GM19193 (cell line): ENCODE measurements at regions not wholly inside any gene's neighbourhood (a gene's known extent, or its start where the extent isn't known, plus 50 kb on each side); places are given as distances from the start of the nearest gene placed in this dataset.

Source experiments
- POLR2A ChIP-seq: IDR thresholded peaks from 4 replicates; pipeline ENCODE4 v1.6.1; 2011; ENCODE audit not compliant: insufficient read depth, insufficient read length; ENCODE audit errors: extremely low read depth

DNA sequence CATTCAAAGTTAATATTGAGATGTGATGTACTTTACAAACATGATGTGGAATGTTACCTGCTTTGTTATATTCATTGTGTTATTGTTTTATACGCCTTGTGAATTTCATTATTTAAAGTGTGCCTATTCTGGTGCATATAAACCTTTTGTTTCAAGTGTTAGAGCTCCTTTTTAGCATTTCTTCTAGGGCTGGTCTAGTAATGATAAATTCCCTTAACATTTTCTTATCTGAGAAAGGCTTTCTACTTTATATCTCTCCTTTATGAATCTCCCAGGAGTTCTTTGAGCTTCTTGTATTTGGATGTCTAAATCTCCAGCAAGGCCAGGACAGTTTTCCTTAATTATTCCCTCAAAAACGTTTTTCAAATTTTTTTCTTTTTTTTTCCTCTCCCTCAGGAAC, 1005.6 kb downstream of the IGSF11 start:
- no peak for TF ChIP-seq POLR2A

DNA sequence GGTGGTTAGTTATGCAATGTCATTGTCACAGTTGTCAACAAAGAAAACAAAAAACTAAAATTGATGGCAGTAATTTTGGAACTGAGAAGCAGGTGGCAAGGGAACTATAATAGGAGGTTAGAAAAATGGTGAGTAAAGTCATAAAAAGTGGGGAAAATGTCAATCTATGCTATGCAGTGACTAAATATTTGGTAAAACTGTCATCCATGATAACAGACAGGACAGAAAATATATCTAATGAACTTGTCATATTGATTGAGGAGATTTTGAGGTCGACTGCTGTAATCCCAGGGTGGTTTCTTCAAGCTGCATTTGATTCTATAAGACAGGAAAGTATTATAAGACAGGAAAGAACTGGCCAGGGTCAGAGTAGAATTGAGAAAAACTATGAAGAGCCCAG, 998.4 kb downstream of the IGSF11 start:
- TF ChIP-seq POLR2A, result no peak

DNA sequence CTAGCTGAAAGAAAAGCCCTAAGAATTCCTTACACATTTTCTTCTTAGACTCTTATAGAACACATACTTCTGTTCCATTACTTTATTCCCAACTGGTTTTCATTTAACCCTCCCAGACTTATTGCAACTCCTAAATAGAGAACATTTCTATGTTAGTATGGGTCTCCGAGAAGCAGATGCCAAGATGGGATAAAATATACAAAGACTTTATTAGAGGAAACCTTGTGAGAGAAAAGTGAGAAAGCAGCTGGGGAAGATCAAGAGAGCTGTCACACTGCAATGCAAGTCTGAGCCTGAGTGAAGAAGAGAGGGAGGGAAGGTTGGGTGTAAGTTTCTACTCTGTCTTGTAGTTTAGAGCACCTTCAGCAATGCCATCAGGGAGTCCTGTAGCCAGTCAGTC, 979.3 kb downstream of the IGSF11 start:
- no peak for TF ChIP-seq POLR2A

DNA sequence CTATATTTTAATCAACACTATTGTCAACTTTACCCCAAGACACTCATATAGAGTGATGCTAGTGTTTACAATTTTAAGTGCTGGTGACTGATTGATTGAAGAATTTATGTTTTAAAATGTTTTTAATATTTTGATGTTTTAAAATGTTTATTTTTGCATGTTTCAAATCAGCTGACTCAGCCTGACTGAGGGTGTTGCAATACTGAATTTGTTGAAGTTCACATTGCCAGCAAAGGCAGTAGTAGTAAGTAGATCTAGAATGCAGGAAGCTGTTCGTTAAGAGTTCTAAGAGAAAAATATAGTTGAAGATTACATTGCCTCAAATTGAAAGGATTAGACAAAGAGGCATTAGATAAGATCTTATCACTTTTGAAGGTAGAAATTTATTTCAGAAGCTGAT, 977.6 kb downstream of the IGSF11 start:
- TF ChIP-seq POLR2A, result no peak

DNA sequence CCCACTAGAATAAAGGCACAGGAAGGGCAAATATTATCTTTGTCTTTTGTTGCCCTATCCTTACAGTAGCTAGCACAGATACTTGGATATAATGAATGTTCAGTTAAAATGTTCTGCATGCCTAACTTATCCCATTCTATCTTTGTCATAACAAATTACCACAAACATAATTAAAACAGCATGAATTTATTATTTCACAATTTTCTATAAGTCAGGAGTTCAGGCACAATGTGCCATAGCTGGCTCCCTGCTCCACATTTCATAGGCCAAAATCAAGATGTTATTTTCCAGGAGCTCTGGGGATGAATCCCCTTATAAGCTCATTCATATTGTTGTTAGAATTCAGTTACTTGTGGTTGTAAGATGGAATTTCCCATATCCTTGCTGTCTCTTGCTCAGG, 975.5 kb downstream of the IGSF11 start:
- TF ChIP-seq POLR2A, result no peak

DNA sequence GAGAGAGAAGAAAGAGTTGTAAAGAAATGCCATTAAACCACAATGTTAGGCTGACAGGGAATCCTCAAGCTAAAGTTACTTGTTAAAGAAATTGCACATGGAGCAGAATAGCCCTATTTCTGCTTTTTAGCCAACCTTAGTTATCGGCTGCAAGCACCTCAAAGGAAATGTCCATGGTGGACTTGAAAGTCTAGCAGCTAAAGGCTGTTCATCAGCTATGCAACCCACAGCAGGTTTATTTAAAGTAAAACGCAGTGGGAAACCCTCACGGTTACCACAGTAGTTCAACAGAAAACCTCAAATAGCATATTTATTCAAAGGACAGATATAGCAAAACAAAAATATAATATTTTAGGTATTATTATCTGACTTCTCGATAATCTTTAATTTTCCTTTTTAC, 967.2 kb downstream of the IGSF11 start:
- TF ChIP-seq POLR2A, result no peak

DNA sequence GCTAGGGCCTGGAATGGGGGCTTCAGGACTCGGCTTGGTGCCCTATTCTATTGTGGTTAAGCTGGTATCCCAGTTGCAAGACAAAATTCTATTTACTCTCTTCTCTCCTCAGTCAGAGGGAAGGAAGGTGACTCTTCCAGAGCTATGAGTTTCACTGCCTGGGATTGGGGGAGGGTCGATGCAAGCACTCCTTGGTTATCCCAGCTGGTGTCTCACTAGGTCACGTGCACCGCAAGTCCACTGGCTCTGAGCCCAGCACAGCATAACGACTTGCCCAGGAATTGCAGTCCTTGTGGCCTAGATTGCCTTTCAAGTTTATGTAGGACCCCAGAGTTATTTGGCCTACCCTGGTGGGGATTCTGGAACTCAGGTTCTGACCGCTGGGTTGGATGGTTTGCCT, 958.8 kb downstream of the IGSF11 start:
- no peak for TF ChIP-seq POLR2A

DNA sequence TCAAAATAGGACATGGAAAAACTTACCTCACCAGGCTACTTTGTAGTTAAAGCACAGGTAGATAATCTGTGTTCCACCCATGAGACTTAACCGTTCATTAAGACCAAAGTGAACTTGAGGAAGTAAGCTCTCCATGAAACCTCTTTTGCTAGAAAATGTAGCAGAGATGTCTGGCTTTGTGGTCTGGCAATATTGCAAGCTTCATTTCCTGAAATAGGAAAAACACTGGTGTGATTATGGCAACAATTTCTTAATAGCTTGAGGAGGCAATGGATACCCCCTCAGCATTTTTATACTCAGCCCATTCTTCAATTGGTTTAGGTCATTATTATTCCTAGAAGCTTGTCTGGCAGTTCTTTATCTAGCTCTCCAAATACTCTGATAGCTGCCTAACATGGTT, 957.3 kb downstream of the IGSF11 start:
- no peak for TF ChIP-seq POLR2A

DNA sequence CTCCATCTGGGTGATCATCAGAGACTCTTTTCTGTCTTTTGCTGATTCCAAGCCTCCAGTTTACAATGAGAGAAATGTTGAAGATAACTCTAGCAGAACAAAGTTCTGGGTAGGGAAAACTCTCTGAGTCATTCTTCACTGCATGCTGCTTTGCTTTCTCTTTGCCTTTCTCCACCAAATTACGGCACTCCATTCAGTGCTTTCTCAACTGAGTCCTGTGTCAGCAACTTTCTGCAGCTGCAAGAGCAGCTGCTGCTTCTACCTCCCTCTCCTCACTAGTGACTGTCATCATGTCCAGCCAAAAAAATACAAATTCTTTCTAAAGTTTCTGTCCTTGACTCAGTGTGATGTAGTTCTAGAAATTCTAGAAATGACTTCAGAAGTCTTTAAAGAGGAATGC, 953.8 kb downstream of the IGSF11 start:
- TF ChIP-seq POLR2A, result no peak

DNA sequence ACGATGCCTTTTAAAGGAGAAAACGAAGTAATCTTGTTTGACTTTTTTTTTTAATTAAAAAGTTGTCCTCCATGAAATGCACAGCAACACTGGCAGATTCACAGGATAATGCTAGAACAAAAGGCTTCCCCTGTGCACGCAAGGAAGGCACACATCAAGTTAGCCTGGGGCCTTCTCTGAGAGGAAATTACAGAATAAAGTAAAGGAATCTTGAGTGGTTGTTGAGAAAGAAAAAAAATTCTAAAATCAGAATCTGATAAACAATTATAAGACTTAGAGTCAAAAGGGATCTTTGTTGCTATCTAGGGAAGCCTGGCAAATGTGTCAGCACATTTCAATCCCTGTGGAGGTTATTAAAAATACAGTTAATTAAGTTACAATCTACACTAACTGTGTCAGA, 946.0 kb downstream of the IGSF11 start:
- no peak for TF ChIP-seq POLR2A

DNA sequence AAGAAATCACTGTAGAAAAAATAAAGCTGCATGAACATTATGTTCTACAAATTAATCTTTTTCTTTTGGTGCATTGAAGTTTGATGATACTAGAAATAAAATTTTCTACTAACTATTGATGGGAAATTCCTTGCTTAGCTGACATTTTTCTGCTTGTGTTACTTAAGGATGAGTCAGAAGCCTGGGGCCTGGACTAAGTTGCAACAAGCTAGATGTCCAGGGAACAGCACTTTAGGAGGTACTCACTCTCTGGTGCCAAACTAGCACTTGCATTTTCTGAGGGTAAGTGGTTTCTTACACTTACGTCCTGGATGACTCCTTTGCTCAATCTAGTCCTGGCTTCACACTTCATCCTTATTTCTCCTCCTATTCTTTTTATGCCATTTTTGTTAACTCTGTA, 945.1 kb downstream of the IGSF11 start:
- TF ChIP-seq POLR2A, result no peak

DNA sequence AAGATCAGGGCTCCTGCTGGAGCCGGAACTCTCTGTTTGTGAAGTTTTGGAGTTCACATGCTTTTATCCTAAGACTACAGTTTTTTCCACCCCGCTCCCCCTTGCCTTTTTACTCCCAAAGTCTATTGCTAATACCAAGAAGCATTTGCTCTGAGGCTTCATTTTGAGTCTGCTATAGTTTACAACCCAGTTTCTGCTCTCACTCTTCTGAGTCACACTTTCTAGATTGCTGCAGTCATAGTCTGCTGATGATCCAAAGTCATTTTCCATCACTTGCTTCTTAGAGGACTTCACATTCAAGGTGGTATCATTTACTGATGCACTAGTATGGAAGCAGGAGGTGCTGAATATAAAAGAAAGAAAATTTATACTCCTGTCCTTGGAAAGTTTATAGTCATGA, 937.4 kb downstream of the IGSF11 start:
- no peak for TF ChIP-seq POLR2A

DNA sequence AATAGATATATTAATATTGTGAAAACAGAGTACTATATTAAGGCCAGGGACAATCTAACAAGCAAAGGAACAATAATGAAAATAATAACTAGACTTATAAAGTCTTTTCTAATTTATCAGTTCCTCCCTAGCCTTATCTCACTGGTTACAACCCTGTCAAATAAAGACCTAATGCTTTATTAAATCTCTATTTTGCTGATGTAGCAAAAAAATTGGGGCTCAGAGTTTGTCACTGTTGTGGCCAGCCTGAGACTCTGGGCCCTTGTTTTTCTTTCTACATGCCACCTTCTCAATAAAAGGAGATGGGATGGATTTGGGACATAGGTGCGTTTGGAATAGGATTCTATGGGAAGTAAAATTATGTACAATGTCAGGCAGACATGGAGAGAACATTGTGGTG, 937.0 kb downstream of the IGSF11 start:
- TF ChIP-seq POLR2A, result no peak

DNA sequence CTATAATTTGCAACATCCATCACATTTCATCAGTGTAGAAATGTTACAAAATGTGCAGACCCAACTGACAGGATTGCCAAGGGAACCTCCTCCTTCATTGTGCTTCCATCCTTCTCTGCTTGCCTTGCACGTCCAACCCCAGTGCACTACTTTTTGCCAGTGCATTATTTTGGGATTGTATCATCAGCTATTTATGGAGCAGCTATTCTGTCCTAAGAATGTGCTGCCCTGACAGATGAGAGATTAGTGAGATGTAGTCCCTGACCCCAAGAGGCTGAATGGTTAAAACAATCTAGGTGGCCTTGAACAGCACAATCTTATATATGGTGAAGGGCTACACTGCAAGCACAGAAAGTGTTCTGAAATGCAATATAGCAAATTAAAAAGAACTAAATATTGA, 935.8 kb downstream of the IGSF11 start:
- no peak for TF ChIP-seq POLR2A

DNA sequence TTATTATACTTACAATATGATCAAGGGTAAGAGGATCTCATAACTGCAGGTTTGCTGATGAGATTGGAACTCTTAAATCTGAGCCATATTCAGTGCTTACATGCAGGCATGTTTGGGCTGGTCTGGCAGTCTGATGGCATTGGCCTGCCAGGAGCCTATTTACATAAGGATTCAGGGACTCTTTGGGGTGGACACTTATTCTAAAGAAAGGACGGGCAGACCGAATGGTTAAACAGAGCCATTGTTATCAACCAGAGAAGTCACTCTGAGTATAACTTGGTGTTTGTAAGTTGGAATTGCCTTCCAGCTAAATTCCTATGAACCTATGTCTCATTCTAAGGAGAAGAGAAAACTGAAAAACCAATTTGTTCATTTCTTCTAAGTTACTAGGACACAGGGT, 932.8 kb downstream of the IGSF11 start:
- TF ChIP-seq POLR2A, result no peak

DNA sequence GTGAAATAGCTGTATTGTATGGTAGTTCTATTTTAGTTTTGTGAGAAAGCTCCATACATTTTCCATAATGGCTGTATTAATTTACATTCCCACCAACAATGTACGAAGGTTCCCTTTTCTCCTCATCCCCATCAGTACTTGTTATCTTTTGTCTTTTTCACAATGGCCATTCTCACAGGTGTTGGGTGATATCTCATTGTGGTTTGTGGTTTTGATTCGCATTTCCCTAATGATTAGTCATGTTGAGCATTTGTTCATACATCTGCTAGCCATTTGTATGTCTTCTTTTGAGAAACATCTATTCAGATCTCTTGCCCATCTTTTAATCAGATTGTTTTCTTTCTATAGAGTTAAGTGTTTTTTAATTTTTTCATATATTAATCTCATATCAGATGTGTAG, 931.9 kb downstream of the IGSF11 start:
- TF ChIP-seq POLR2A, result no peak

DNA sequence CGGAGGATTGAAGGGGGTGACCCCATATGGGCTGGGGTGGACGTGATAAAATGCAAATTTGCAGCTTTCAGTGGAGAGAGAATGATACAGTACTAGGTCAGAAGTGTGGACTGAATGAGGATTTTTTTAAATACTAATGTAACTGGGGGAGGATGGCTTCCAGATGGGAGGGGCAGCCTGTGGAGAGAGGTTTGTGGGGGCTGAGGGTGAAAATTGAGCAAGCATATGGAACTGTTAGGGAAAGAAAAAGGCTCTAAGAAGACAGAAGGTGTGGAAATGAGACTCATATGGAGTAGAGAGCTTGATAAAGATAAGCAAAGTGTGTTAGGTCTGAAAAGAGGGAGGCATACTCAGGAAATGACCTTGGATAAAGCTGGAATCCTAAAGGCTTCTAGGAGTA, 926.4 kb downstream of the IGSF11 start:
- no peak for TF ChIP-seq POLR2A

DNA sequence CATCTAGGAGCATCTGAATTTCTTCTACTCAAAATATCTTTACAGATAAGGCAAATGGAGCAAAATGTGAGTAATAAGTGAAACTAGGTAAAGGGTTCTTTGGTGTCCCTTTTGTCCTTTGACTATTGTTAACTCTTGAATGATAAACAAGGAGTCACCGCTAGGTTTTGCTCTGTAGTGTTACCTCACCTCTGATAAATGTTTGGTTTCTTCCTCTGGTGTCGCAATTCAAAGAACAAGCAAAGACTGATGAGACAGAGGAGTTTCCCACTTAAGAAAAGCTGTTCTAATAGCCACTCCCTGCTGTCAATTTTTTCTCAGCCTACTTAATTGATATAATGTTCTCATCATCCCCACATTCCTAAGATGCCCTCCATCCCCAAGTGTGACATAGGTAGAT, 925.9 kb downstream of the IGSF11 start:
- no peak for TF ChIP-seq POLR2A
